AG20443 (cell line): ENCODE measurements at regions not wholly inside any gene's neighbourhood (a gene's known extent, or its start where the extent isn't known, plus 50 kb on each side); places are given as distances from the start of the nearest gene placed in this dataset.

Experiments
- DNase-seq: peaks from one replicate; pipeline ENCODE4 v3.0.0; 2012; ENCODE audit warnings: low spot score, mixed read lengths

DNA sequence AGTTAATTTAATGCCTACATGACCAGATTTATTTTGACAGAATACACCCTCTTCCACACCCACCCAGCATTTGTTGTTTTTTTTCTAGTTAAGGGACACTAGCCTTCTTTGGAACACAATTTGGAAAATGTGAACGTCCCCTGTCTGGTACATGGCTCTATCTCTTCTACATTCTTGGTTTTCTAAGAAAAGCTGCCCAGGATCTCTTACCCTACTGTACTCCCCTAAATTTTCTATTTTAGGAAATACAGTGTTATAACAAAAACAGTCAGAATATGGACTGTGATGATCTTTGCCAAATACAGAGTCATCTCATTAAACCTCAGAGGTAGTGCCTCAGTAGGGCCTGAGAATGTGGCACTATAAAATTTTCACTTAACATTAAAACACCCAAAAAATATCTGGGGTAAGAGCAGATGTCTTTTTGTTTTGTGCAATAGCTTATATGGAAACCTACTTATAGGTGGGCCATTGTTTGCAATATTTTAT lies 93.1 kb upstream of the SPON1 start:
- DNase-seq, result no peak

DNA sequence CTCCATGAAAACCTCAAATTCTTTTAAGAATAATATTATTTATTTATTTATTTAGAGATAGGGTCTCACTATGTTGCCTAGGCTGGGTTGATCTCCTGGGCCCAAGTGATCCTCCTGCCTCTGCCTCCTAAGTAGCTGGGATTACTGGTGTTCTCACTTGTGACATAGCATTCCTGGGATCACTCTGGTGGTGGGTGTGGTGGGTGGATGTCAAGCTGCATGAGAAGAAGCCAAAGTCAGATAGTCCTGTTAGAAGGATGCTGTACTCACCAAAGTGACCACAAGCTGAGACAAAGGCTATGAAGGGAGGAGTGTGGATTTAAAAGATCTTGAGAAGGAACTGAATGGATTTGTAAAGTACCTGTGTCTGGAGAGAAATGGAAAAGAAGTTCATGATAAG lies 87.9 kb upstream of the SPON1 start:
- no peak for DNase-seq

DNA sequence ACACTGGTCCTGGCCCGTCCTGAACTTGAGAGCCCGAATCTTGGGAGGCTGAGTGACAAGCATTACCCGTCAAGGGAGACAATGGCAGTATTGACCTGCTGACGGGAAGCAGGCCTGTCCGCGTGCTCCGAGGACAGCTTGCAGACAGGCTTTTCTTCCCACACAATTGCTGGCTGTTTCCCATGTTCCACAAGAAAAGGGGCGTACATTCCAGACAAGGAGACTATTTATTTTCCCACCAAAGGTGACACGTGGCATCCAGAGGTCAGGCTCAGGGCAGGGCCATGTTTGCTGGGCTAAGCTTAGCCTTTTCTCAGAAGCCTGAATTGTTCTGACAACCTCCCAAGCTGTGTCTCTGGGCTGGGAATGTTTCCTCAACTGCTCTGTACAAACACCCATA lies 86.9 kb upstream of the SPON1 start:
- DNase-seq, result no peak

DNA sequence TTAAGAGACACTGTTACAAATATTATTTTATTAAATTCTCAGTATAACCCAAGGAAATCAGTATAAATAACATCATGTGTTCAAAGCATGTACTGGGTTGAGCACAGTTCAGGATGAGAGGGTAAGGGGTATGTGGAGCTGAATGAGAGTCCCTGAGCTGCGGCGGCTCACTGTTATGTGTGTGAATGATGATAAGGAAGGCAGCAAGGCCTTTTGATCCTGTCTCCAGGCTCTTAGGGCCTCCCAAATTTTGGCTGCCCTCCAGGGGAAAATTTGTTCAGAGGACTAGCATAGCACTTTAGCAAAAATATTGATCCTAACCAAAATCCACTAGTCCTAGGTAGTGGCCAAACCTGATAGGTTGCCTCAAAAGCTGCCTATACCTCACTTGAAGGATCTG lies 86.1 kb upstream of the SPON1 start:
- no peak for DNase-seq

DNA sequence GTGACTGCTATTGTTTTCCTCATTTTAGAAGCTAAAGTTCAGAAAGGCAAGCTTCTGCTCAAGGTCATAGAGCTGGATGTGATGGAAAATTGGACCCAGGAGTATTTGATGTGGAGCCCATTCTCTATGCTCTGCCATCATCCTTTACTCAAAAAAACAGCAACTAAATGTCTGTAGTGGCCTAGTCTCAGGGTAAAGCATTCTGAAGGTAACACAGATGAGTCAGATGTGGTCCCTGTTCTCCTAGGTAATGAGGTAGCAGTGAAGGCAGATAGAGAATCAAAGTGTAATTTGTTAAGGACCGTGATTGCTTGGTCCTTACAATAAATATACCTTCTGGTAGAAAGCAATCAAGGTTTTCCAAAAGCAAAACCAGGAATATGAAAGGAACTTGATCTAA lies 84.4 kb upstream of the SPON1 start:
- DNase-seq, result no peak

DNA sequence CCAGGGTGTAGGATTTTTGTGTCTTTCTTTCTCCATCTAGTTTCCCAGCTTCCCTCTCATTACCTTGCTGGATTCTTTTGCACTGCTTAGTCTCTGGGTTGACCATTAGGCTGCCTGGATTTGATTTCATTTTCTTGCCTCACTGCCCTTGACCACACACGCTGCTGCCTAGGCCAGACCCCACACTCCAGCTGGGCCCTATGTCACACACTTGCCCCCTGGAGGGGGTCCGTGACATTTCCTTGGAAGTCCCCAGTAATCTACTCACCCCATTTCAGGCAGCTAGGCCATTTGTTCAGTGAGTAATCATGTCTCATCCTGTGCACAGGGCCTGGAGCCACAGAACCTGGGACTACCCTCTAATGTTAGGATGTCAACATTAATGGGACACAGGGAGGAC lies 81.9 kb upstream of the SPON1 start:
- DNase-seq, result no peak

DNA sequence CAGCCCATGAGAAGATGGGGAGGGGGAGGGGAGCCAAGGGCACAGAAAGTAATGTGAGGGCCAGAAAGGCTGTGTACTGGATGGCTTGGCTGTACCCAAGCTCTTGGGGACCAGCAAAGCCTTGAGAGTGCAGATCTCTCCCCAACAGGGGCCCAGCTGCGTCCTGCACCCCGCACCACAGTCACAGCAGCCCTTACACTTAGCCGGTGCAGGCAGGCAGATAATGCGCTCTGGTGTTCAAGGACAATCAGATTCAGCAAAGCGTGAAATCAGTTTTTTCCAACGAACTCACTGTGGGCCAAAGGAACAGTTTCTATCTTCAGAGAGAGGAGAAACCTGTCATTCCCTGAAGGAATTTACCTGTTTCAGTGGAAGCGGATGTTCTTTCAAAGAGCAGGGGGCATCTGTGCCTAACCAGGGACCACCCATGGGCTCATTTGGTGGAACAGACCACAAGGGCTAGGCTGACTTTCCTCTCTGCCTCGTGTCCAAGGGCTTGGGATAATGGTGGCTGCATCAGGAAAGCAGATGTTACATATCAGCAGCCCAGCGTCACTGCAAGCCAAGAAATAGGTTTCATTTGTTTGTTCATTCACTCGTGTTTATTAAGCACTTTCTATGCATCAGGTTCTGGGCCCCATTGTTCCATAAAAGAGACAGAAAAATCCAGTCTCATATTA lies 81.2 kb upstream of the SPON1 start:
- no peak for DNase-seq

DNA sequence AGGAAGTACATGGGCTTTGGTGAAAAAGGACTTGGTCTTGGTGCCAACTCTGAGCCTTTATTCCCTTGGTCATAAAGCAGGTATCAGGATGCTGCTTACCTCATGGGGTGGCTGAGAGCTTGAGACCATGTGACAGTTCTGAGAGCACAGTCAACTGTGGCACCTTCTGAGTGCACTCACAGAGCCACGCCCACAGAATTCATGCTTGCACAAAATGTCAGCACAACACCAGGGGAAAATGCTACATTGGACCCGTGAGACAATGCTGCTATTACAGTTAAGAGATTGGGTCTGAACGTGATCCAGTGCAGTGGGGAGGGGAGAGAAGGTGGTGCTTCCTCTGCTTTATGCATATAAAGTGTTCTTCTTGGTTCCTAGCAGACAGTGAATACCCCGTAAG lies 79.5 kb upstream of the SPON1 start:
- no peak for DNase-seq

DNA sequence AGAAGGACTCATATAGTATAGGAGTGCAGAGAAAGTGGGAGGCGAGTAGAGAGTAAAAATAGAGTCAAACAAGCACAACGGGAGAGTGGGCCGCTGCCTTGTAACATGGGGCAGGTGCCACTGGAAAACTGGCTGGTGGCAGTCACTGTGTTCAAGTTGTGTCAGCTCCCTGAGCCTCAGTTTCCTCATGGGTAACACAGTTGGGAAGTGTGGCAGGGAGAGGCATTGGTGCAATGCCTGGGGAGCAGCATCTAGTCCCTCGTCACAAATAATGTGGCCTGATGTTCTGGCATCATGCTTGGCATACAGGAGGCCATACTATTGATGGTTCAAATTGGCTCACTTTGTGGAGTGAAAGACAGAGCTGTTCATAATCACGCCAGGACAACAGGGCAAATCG lies 78.9 kb upstream of the SPON1 start:
- no peak for DNase-seq

DNA sequence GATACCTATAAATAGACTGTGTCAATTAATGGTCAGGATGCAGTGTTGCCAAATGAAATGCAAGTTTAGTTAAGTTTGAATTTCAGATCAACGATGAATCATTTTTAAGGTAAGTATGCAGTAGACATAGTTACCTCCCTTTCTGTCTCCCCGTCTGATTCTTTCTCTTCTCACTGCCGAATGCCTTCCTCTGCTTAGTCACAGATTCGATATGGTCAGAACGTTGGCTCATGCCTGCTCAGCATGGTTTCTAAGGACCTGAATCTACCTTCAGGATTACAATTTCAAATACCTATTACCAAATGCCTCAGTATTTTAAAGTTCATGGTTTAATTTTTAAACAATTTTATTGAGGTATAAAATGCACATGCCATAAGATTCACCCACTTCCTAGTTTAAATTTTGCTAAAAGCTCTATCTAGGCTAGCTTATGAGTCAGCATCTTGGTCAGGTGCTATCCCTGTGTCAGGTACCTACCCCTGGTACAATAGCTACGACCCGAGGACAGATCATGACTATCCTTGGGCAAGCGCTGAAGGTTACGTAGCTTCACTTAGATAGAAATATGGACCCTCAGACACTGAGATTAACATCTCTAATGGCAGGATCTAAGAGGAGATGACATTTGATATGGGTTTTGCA lies 78.2 kb upstream of the SPON1 start:
- DNase-seq, result no peak

DNA sequence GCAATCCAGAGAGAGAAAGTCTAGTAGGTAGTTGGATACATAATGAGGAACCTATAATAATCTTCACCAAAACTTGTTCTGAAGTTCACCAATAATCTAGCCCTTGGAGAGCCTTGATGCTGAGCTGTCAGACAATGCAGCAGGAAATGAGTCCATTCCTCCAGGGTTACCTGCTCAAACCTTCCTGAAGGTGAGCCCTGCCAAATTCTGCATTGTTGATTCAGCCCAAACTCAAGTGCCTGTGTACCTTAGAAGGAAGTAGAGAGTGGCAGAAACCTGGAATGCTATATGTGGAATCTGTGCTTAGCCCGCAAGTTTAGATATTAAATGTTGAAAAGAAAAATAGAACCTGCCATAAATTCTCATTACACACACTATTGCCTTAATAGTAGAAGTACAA lies 77.4 kb upstream of the SPON1 start:
- no peak for DNase-seq

DNA sequence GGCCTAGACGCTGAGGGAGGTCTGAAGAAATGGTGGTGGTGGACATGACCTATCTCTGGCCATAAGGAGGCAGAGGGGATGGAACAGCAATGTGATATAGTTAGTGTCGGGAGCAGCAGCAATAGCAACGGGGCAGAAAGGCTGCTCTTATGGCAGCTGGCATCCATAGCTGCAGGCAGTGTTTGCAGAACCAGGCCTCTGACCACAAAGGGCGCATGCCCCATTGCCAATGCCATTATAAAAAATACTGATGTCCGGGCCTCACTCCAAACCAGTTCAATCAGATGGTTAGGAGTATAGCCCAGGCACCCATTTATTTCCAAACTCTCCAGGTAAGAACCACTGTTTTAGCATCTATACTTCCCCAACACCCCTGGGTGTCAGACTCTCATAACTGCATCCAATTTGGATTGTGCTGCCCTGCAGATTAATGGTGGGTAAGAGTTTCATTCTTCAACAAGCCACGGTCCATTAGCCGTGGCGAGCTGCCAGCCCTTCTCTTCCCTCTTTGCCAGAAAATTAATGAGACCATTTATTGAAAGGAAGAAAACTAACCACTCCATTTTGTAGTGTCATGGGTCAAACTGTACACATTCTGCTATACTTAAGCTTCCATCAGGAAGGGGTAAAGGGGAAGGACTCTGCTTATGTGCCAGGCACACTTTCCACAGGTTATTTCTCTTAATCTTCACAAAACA lies 72.8 kb upstream of the SPON1 start:
- no peak for DNase-seq

DNA sequence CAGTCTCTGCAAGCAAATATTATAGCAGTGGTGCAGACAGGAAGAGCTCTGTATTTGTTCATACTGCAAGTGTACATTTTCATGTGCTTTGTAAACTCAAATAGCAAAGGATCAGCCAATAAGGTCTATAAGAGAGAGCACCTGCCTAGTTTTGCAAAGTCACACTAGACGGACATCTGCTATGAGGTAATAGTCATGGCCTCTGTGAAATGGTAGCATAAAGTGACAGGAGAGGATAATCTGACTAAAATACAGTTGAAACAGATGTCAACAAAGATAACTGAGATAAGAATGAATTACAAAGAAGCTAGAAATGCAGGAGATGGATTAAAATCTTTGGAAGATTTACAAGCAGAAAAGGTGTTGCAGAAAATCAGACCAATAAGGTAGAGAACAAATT lies 70.6 kb upstream of the SPON1 start:
- DNase-seq, result no peak

DNA sequence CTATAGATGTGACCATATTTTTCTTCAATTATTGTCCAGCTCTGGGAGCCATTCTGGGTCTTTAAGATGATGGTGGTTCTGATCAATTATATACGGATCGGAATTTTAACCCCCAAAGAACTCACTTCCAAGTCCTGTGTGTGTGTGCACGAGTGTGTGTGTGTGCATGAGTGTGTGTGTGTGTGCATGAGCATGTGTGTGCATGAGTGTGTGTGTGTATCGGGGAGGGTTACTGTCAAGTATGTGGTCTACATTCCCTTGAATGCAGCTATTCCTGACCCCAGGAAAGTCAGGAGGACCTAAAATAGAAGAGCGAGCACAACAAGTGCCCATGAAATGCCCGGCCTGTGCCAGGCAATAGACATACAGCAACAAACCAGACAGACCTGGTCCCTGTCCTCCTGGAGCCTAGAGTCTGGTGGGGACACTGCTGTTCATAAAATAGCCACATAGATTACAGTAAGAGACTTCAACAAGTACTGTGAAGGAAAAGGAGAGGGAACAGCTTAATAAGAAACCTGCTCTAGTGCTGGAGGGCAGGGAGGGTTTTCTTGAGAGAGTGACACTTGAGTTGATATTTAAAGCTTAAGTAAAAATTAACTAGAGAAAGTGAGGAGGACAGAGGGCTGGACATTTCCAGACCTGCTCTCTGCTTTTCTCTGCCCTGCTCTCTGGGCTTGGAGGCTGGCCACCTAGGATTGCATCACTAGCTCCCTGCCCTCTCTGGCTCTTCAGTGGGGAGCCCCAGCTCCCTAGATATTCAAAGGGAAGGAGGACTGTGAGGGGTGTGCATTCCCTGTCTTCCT lies 66.1 kb upstream of the SPON1 start:
- no peak for DNase-seq

DNA sequence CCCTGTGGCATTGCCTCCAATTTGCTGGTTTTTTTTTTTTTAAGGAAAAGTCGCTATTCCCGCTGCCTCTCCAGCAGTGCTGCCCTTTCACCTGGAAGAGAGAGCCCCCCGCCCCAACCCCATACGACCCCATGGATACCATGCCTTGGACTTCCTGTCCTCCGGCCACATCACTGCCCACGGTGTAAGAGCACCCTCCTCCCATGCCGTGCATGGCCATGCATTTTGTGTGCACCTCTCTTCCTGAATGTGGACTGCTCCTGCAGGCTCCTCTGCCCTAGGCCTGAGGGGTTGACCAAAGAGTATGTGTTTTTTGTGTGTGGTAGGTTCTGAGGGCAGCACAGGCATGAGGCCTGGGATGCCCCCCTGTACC lies 65.6 kb upstream of the SPON1 start:
- no peak for DNase-seq

DNA sequence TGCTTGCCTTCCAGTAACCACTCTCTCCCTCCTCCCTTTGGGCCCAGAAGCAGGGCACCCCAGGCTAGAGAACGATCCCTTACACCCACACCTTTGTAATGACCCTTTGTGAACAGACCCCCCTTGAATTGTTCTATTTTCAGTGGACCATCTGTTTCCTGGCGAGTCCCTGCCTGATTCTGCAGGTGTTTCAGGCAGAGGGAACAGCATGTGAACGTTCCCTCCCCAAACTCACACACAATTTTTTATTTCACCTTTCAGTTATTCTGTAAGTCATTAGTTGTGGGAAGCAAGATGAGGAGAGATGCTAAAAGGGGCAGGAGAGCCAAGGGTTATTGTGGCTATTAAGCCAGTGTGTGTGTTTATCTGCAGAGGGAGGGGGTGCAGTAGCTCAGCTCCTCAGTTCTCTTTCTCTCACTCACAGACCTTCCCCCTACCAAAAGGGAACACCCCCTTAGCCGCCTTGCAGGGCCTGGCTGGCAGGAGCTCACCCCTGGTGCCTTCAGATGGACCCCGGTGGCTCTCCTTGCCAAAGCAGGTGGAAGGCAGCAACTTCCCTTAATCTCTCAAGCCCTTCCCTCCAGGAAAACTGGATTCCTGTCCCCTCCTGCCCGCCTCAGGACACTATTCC lies 64.8 kb upstream of the SPON1 start:
- DNase-seq, result no peak

DNA sequence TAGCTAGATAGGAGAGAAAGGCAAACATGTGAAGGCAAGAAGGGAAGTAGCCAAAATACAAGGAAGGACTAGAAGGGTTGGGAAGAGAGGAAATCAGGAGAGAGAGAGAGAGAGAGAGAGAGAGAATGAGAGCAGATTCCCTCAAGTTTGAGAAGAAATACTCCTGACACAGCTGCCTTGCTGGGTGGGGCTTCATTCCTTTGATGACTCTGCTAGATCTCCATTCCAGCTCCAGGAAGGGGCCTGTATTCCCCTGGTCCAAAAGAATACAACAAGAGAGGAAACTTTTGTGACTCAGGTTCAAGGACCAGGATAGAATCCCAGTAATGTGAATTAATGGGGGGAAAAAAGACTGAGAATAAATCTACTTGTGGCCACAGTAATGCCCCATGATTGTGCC lies 62.9 kb upstream of the SPON1 start:
- no peak for DNase-seq

DNA sequence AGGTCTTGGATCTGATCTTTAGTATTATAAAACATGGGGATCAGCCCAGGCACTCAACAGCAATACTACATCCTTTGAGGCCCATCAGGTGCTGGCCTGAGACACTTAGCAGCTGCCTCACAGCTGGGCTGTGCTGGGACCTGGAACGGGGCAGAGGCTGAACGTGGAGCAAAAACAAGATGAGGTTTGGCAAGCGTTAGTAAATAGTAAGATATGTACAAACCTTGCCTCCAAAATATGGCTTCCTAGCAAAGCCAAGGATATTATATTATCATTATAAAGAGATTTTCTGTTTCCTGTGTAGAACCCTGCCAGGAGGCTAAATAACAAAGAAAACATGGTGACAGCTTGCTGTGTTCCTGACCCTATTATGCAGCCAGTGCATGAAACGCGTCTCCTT lies 60.0 kb upstream of the SPON1 start:
- no peak for DNase-seq

DNA sequence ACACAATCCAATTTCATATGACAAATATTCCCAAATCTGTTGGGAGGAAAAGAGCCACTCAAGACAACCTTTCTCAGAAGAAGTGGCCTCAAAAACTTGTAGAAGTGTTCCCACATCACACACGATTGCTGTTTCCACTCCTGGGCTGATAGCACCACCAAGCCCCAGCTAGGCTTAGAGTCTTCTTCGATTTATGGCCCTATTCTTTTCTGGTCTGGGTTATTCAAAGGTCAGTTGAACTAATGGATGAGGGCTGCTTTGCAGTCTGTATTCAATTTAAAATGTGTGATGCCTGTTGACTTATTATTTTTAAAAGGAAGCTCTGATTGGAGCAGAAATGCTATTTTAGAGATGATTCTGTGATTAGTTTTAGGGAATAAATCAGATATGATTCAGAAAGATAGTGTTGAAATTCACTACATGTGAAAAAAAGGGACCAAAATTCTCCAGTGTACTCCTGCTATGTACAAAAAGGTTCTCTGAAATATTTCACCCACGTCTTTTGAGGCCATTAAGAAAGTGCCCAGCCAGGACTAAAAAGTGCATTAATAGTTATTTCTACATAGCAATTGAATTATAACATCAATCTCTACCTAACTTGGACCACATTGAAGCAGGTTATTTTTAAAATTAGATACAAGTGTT lies 57.3 kb upstream of the SPON1 start:
- no peak for DNase-seq

DNA sequence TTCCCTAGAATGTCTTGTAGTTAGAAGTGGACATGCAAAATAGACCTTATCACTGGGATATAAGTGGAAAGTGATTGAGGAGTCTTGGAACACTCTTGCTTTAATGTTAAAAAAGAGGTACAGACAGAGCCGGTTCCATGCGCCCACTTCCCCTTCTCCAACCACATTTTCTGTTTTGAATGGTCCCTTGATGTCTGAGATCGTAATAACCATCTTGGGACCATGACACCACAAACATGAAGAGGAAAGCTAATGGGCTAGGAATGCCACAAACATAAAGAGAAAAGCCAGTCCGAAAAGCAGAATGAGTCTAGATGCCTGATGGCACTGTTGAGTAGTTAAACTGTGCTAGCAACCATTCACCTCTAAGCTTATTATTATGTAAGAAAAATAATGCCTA lies 54.8 kb upstream of the SPON1 start:
- DNase-seq, result no peak

DNA sequence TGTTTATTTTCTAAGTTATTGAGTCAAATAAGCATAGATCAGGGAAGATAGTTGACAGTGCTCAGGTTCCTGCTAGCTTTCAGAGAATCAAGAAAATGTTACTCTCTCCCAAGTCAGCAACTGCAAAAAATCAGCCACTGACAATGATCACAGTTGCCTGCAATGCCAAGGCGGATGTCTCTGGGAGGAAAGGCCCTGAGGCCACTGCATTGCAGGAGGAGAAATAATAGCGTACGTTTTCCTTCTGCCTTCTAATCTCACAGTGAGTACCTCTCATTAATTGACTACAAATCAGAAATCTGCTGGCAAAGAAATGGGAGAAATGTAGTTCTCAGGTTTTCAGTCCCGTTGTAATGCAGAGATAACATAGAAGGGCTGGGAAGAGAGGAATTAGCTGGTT lies 54.0 kb upstream of the SPON1 start:
- no peak for DNase-seq
